HCT116 (cell line): ENCODE measurements at regions not wholly inside any gene's neighbourhood (a gene's known extent, or its start where the extent isn't known, plus 50 kb on each side); places are given as distances from the start of the nearest gene placed in this dataset.

Experiments used
- ATAC-seq: fragments of 200-7000 bp; cut with Tn5 transposase; 2 replicates; pipeline ENCODE4 v1.9.1; 2020; ENCODE audit warnings: mild to moderate bottlenecking, moderate library complexity
- BruUV-seq: library from RNA; stranded (reverse); fragments of 400-500 nt; replicated peaks from 2 replicates; lab custom pipeline; 2021; lab: Mats Ljungman, UMichigan
- CTCF ChIA-PET: fragments of 300-600 bp; sonication (Branson Sonifier 250); formaldehyde crosslinking; loops from one replicate; lab custom pipeline; 2021; ENCODE audit warnings: antibody characterized with exemption; lab: Charles Lee
- POLR2A ChIA-PET: fragments of 300-600, 350-600 bp; sonication (Branson Sonifier 250); formaldehyde crosslinking; loops from one replicate; lab custom pipeline; 2021; ENCODE audit warnings: antibody characterized with exemption; lab: Charles Lee
- RAD21 ChIA-PET, 2 experiments: fragments of 300-600 bp; sonication (Branson Sonifier 250); formaldehyde crosslinking; loops; one replicate each; lab custom pipeline; 2023; ENCODE audit warnings: low total read pairs in 2 of 2; ENCODE audit not compliant: uncharacterized antibody in 2 of 2, unreplicated experiment in 2 of 2, low non-redundant PET in 1 of 2; lab: Charles Lee
- DNase-seq: peaks from one replicate; pipeline ENCODE4 v3.0.0-alpha.2; 2010; ENCODE audit warnings: low read depth, low spot score
- H2AFZ ChIP-seq: fragments of 200-600 bp; shearing (Covaris generic), sonication (generic); 2 replicates; pipeline ENCODE4 v1.6.1; 2017; ENCODE audit warnings: low read depth, mixed run types, mixed read lengths, antibody characterized with exemption, low read length; ENCODE audit not compliant: poor library complexity, severe bottlenecking
- H3K27ac ChIP-seq: 2 replicates; pipeline ENCODE4 v1.5.1; 2012; ENCODE audit warnings: low read depth, low read length
- H3K27me3 ChIP-seq: fragments of 200-600 bp; sonication (generic); 2 replicates; pipeline ENCODE4 v1.6.1; 2016; ENCODE audit warnings: mixed run types, low read length, mixed read lengths; ENCODE audit not compliant: insufficient read depth
- H3K36me3 ChIP-seq, 2 experiments: fragments of 200-500 bp in 1 of 2; fragments of 200-600 bp in 1 of 2; sonication (Bioruptor generic) in 1 of 2; sonication (generic) in 1 of 2; 2 replicates each; pipeline versions ENCODE4 v1.5.1 to v1.6.1; 2014 to 2016; ENCODE audit warnings: low read length in 2 of 2, inconsistent platforms in 1 of 2, mixed read lengths in 1 of 2, mixed run types in 1 of 2; ENCODE audit not compliant: insufficient read depth in 2 of 2, control insufficient read depth in 1 of 2
- H3K4me1 ChIP-seq, 2 experiments: fragments of 200-600 bp in 1 of 2; sonication (generic) in 1 of 2; 2 replicates each; pipeline versions ENCODE4 v1.5.1 to v1.6.1; 2012 to 2017; ENCODE audit warnings: low read length in 2 of 2, inconsistent platforms in 1 of 2, mild to moderate bottlenecking in 1 of 2, mixed read lengths in 1 of 2, mixed run types in 1 of 2, moderate library complexity in 1 of 2; ENCODE audit not compliant: insufficient read depth in 2 of 2, control insufficient read depth in 1 of 2
- H3K4me2 ChIP-seq: fragments of 200-600 bp; sonication (generic); 2 replicates; pipeline ENCODE4 v1.6.1; 2017; ENCODE audit warnings: mixed run types, low read length, mixed read lengths
- H3K4me3 ChIP-seq, 2 experiments: fragments of 200-600 bp in 1 of 2; sonication (generic) in 1 of 2; replicated peaks in 1 of 2; 2 replicates each; pipeline ENCODE4 v1.5.1; 2011 to 2016; ENCODE audit warnings: low read length in 2 of 2, control low read depth in 1 of 2, low read depth in 1 of 2, mild to moderate bottlenecking in 1 of 2, mixed read lengths in 1 of 2, mixed run types in 1 of 2
- H3K79me2 ChIP-seq: fragments of 200-600 bp; sonication (generic); 2 replicates; pipeline ENCODE4 v1.6.1; 2017; ENCODE audit warnings: mild to moderate bottlenecking, mixed run types, low read length, moderate library complexity, mixed read lengths; ENCODE audit not compliant: insufficient read depth
- H3K9ac ChIP-seq: fragments of 200-600 bp; sonication (generic); 2 replicates; pipeline ENCODE4 v1.6.1; 2016; ENCODE audit warnings: low read length, mixed read lengths
- H3K9me2 ChIP-seq: fragments of 200-600 bp; sonication (generic), shearing (Covaris generic); 2 replicates; pipeline ENCODE4 v1.6.1; 2017; ENCODE audit warnings: mixed run types, mild to moderate bottlenecking, moderate library complexity; ENCODE audit not compliant: insufficient read depth
- H3K9me3 ChIP-seq, 2 experiments: fragments of 200-500 bp in 1 of 2; fragments of 200-600 bp in 1 of 2; sonication (Bioruptor generic) in 1 of 2; sonication (generic) in 1 of 2; 2 replicates each; pipeline ENCODE4 v1.6.1; 2014 to 2017; ENCODE audit warnings: low read length in 2 of 2, mixed read lengths in 2 of 2, inconsistent platforms in 1 of 2, low read depth in 1 of 2, mild to moderate bottlenecking in 1 of 2, mixed run types in 1 of 2, moderate library complexity in 1 of 2; ENCODE audit not compliant: control insufficient read depth in 1 of 2, insufficient read depth in 1 of 2
- H4K20me1 ChIP-seq: fragments of 200-600 bp; sonication (generic), shearing (Covaris generic); 2 replicates; pipeline ENCODE4 v1.6.1; 2017; ENCODE audit warnings: mixed run types, mild to moderate bottlenecking, moderate library complexity; ENCODE audit not compliant: insufficient read depth
- ATF3 ChIP-seq: IDR thresholded peaks from 2 replicates; pipeline ENCODE4 v1.6.1; 2012
- CBX3 ChIP-seq: IDR thresholded peaks from 2 replicates; pipeline ENCODE4 v1.6.1; 2012; ENCODE audit warnings: low read depth
- CEBPB ChIP-seq: IDR thresholded peaks from 2 replicates; pipeline ENCODE4 v1.6.1; 2012; ENCODE audit warnings: low read depth
- EGR1 ChIP-seq: IDR thresholded peaks from 2 replicates; pipeline ENCODE4 v1.6.1; 2012; ENCODE audit warnings: low read depth
- ELF1 ChIP-seq: IDR thresholded peaks from 2 replicates; pipeline ENCODE4 v1.6.1; 2012; ENCODE audit warnings: low read depth, borderline replicate concordance
- EZH2 ChIP-seq: fragments of 200-600 bp; sonication (generic); IDR thresholded peaks from 2 replicates; pipeline ENCODE4 v1.6.1; 2017; ENCODE audit warnings: antibody characterized with exemption, mixed run types
- EZH2phosphoT487 ChIP-seq: fragments of 200-600 bp; IDR thresholded peaks from 2 replicates; pipeline ENCODE4 v1.6.1; 2018; ENCODE audit warnings: antibody characterized with exemption, borderline replicate concordance
- FOSL1 ChIP-seq: IDR thresholded peaks from 2 replicates; pipeline ENCODE4 v1.6.1; 2012; ENCODE audit warnings: low read depth
- JUND ChIP-seq: IDR thresholded peaks from 2 replicates; pipeline ENCODE4 v1.6.1; 2012
- MAX ChIP-seq: IDR thresholded peaks from 2 replicates; pipeline ENCODE4 v1.6.1; 2012
- POLR2A ChIP-seq: IDR thresholded peaks from 2 replicates; pipeline ENCODE4 v1.7.0; 2011; ENCODE audit warnings: borderline replicate concordance; ENCODE audit not compliant: insufficient read depth, insufficient read length; ENCODE audit errors: extremely low read depth
- RAD21 ChIP-seq: IDR thresholded peaks from 2 replicates; pipeline ENCODE4 v1.6.1; 2012; ENCODE audit warnings: low read depth, mild to moderate bottlenecking
- REST ChIP-seq: IDR thresholded peaks from 2 replicates; pipeline ENCODE4 v1.6.1; 2012; ENCODE audit warnings: low read depth
- SIN3A ChIP-seq: IDR thresholded peaks from 2 replicates; pipeline ENCODE4 v1.6.1; 2012; ENCODE audit warnings: low read depth
- SP1 ChIP-seq: IDR thresholded peaks from 2 replicates; pipeline ENCODE4 v1.6.1; 2012; ENCODE audit warnings: low read depth
- TCF7L2 ChIP-seq: IDR thresholded peaks from 2 replicates; pipeline ENCODE4 v1.7.0; 2011; ENCODE audit warnings: borderline replicate concordance, inconsistent platforms; ENCODE audit not compliant: insufficient read depth, insufficient read length; ENCODE audit errors: extremely low read depth
- YY1 ChIP-seq: IDR thresholded peaks from 2 replicates; pipeline ENCODE4 v1.6.1; 2011; ENCODE audit warnings: low read length, low read depth, moderate library complexity, mild to moderate bottlenecking; ENCODE audit not compliant: insufficient replicate concordance; ENCODE audit errors: extremely low read depth
- ZFX ChIP-seq: fragments of 450-650 bp; IDR thresholded peaks from 2 replicates; pipeline ENCODE4 v1.6.1; 2017
- ZNF274 ChIP-seq: fragments of 200-500 bp; sonication (Bioruptor generic); IDR thresholded peaks from 2 replicates; pipeline ENCODE4 v1.6.1; 2014; ENCODE audit warnings: mild to moderate bottlenecking, low read depth, low read length, inconsistent platforms
- intact Hi-C: fragments of 100-400 bp; cut with micrococcal nuclease; formaldehyde crosslinking; loops from 2 replicates; pipeline ENCODE4 v1.10.0; 2022

GRCh38 chr3:107894998-107895397, 195.8 kb downstream of the CD47 start:
- Histone ChIP-seq H3K4me3 (no peak overlapping the region), H3K27ac (no peak overlapping the region), H3K9ac (no peak overlapping the region), H3K27me3 (no peaks in the 10 kb centered on the region), H3K9me2 (no peaks in the 10 kb centered on the region), H4K20me1 (no peaks in the 10 kb centered on the region), H3K4me1 (no peaks in the 10 kb centered on the region), H3K4me2 (no peak overlapping the region), H2AFZ (no peak overlapping the region), H3K9me3 (no peaks in the 10 kb centered on the region), H3K36me3 (no peaks in the 10 kb centered on the region), H3K79me2 (no peaks in the 10 kb centered on the region)
- BruUV-seq: no TSS peak
- POLR2A ChIA-PET: no interaction called here
- CTCF ChIA-PET: no interaction called here
- no peak for ATAC-seq
- no peak for TF ChIP-seq EZH2phosphoT487
- TF ChIP-seq CBX3: no peak
- RAD21 ChIA-PET: no interaction called here
- intact Hi-C loops: no loop called here
- no peak for DNase-seq

- CTCF ChIA-PET: no interaction called here
- no peaks in the 10 kb centered on the region for H3K27me3 ChIP-seq
- no peak overlapping the region for H3K4me3 ChIP-seq
- H3K4me1 ChIP-seq: no peaks in the 10 kb centered on the region
- no peak overlapping the region for H3K27ac ChIP-seq
- H2AFZ ChIP-seq: no peak overlapping the region
- no peak for ATAC-seq
- intact Hi-C loops: no loop called here
- POLR2A ChIA-PET: no interaction called here
- H3K79me2 ChIP-seq: no peaks in the 10 kb centered on the region
- no peaks in the 10 kb centered on the region for H3K36me3 ChIP-seq
- no TSS peak for BruUV-seq
- H3K9me3 ChIP-seq: peaks cover 0 to 6% of the 10 kb centered on the region in 2 experiments; a peak in 1 of 4 replicates
- DNase-seq: no peak
- RAD21 ChIA-PET: no interaction called here
- no peaks in the 10 kb centered on the region for H3K9me2 ChIP-seq
- H3K9ac ChIP-seq: no peak overlapping the region
- no peaks in the 10 kb centered on the region for H4K20me1 ChIP-seq
- no peak overlapping the region for H3K4me2 ChIP-seq
- TF ChIP-seq EGR1 (no peak), EZH2phosphoT487 (no peak), JUND (no peak), TCF7L2 (no peak), ZFX (no peak), ZNF274 (no peak), REST (no peak), ATF3 (no peak), SP1 (no peak), SIN3A (no peak), YY1 (no peak), RAD21 (no peak), MAX (no peak), POLR2A (no peak), ELF1 (no peak), CEBPB (no peak), FOSL1 (no peak), EZH2 (no peak)
These were observed 197.7 kb downstream of the CD47 start for GRCh38 chr3:107892955-107893624.
